GM12891 (cell line): ENCODE measurements at regions not wholly inside any gene's neighbourhood (a gene's known extent, or its start where the extent isn't known, plus 50 kb on each side); places are given as distances from the start of the nearest gene placed in this dataset.

Source experiments
- PAX5 ChIP-seq: IDR thresholded peaks from 2 replicates; pipeline ENCODE4 v1.6.1; 2011; ENCODE audit warnings: low read length, moderate library complexity, mild to moderate bottlenecking; ENCODE audit not compliant: insufficient read depth, severe bottlenecking
- POLR2A ChIP-seq: IDR thresholded peaks from 2 replicates; pipeline ENCODE4 v1.6.1; 2011; ENCODE audit warnings: low read depth, low read length, control low read depth
- POLR2AphosphoS5 ChIP-seq: IDR thresholded peaks from 2 replicates; pipeline ENCODE4 v1.6.1; 2011; ENCODE audit warnings: low read depth, low read length, control low read depth
- SPI1 ChIP-seq: IDR thresholded peaks from 2 replicates; pipeline ENCODE4 v1.6.1; 2011; ENCODE audit warnings: low read depth, low read length, control low read depth
- TAF1 ChIP-seq: IDR thresholded peaks from 2 replicates; pipeline ENCODE4 v1.6.1; 2011; ENCODE audit warnings: low read depth, low read length, control low read depth

- TF ChIP-seq POLR2AphosphoS5 (no peak), POLR2A (no peak), PAX5 (no peak), TAF1 (no peak), SPI1 (no peak)
These were observed 225.5 kb upstream of the ANKRD50 start for GRCh38 chr4:124937993-124938392.
